GM12878 (cell line): ENCODE measurements at regions not wholly inside any gene's neighbourhood (a gene's known extent, or its start where the extent isn't known, plus 50 kb on each side); places are given as distances from the start of the nearest gene placed in this dataset.

ENCODE experiments used
- POLR2A ChIP-seq: IDR thresholded peaks from 2 replicates; pipeline ENCODE4 v1.6.1; 2011; ENCODE audit warnings: low read depth, mild to moderate bottlenecking, low read length
- RFX5 ChIP-seq: IDR thresholded peaks from 2 replicates; pipeline ENCODE4 v1.6.1; 2011; ENCODE audit warnings: low read depth, low read length, improper control_type of control experiment

DNA sequence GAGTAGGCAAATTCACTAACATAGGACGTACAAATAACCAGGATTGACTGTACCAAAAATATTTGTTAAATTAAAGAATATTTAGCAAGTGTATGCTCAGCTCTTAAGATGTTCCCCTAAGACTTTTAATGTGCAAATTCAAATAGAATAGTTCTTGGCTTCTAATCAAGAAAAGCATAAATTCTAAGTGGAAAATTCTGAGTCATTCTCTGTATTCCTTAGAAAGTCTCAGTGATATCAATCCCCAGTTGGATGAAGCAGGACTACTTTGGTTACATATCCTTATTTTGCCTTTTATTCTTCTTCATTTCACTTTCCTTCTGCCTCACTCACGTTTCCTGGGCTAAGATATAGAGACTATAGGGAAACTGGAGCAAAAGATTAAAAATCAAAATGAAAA, 130.2 kb downstream of the IFI44 start:
- TF ChIP-seq POLR2A (no peak), RFX5 (no peak)
